Neural cell (in vitro differentiated cells): ENCODE measurements at regions not wholly inside any gene's neighbourhood (a gene's known extent, or its start where the extent isn't known, plus 50 kb on each side); places are given as distances from the start of the nearest gene placed in this dataset.

Source experiments
- H2AFZ ChIP-seq: fragments of 200-600, 300-800 bp; sonication (generic), shearing (Covaris generic); 2 replicates; pipeline ENCODE4 v1.6.0; 2014; ENCODE audit warnings: low read depth, mild to moderate bottlenecking, antibody characterized with exemption, low read length, moderate library complexity
- H3F3A ChIP-seq: fragments of 200-600 bp; shearing (Covaris generic); 2 replicates; pipeline ENCODE4 v1.6.1; 2016; ENCODE audit warnings: mild to moderate bottlenecking, moderate library complexity, mixed read lengths, antibody characterized with exemption, low read length; ENCODE audit not compliant: insufficient read depth, poor library complexity, severe bottlenecking
- H3K27ac ChIP-seq: fragments of 200-600, 300-800 bp; sonication (generic), shearing (Covaris generic); 2 replicates; pipeline ENCODE4 v1.5.1; 2014; ENCODE audit warnings: mild to moderate bottlenecking, low read length, moderate library complexity
- H3K27me3 ChIP-seq: fragments of 300-800, 200-600 bp; sonication (generic), shearing (Covaris generic); 2 replicates; pipeline ENCODE4 v1.6.0; 2014; ENCODE audit warnings: mild to moderate bottlenecking, low read depth, low read length, moderate library complexity; ENCODE audit not compliant: insufficient read depth
- H3K36me3 ChIP-seq: fragments of 300-800, 200-600 bp; sonication (generic), shearing (Covaris generic); 2 replicates; pipeline ENCODE4 v1.5.1; 2014; ENCODE audit warnings: mild to moderate bottlenecking, antibody characterized with exemption, low read length, moderate library complexity; ENCODE audit not compliant: insufficient read depth
- H3K4me2 ChIP-seq: fragments of 300-800, 200-600 bp; sonication (generic), shearing (Covaris generic); 2 replicates; pipeline ENCODE4 v1.6.0; 2014; ENCODE audit warnings: mild to moderate bottlenecking, low read length
- H3K4me3 ChIP-seq: fragments of 300-800, 200-600 bp; sonication (generic), shearing (Covaris generic); 2 replicates; pipeline ENCODE4 v1.5.1; 2014; ENCODE audit warnings: mild to moderate bottlenecking, low read length, moderate library complexity
- H3K79me2 ChIP-seq: fragments of 200-600 bp; shearing (Covaris generic); replicated peaks from 2 replicates; pipeline ENCODE4 v1.6.0; 2014; ENCODE audit warnings: mild to moderate bottlenecking, low read length, moderate library complexity; ENCODE audit not compliant: insufficient read depth
- H3K9ac ChIP-seq: fragments of 300-800, 200-600 bp; sonication (generic), shearing (Covaris generic); 2 replicates; pipeline ENCODE4 v1.6.1; 2016; ENCODE audit warnings: mild to moderate bottlenecking, low read length, mixed read lengths
- H3K9me2 ChIP-seq: fragments of 200-600 bp; shearing (Covaris generic); 2 replicates; pipeline ENCODE4 v1.6.1; 2016; ENCODE audit warnings: mild to moderate bottlenecking, low read length, mixed read lengths; ENCODE audit not compliant: insufficient read depth
- H3K9me3 ChIP-seq: fragments of 200-600, 300-800 bp; sonication (generic), shearing (Covaris generic); 2 replicates; pipeline ENCODE4 v1.6.1; 2016; ENCODE audit warnings: mild to moderate bottlenecking, mixed run types, low read length, moderate library complexity, mixed read lengths
- H4K20me1 ChIP-seq: fragments of 200-600 bp; shearing (Covaris generic); 2 replicates; pipeline ENCODE4 v1.6.1; 2016; ENCODE audit warnings: mild to moderate bottlenecking, mixed run types; ENCODE audit not compliant: insufficient read depth
- CTCF ChIP-seq: fragments of 450-650 bp; IDR thresholded peaks from 2 replicates; pipeline ENCODE4 v1.5.1; 2014; ENCODE audit warnings: antibody characterized with exemption, mild to moderate bottlenecking, moderate library complexity; ENCODE audit not compliant: poor library complexity, severe bottlenecking
- EP300 ChIP-seq: fragments of 450-650 bp; conservative IDR thresholded peaks from 2 replicates; pipeline ENCODE4 v1.6.1; 2014; ENCODE audit warnings: antibody characterized with exemption, mild to moderate bottlenecking, moderate library complexity; ENCODE audit not compliant: poor library complexity, severe bottlenecking
- EZH2 ChIP-seq: fragments of 200-600, 300-800 bp; shearing (Covaris generic), sonication (generic); IDR thresholded peaks from 2 replicates; pipeline ENCODE4 v1.6.1; 2014; ENCODE audit warnings: antibody characterized with exemption, low read length, borderline replicate concordance, mild to moderate bottlenecking; ENCODE audit not compliant: insufficient read depth, poor library complexity, severe bottlenecking
- MXI1 ChIP-seq: fragments of 450-650 bp; conservative IDR thresholded peaks from 2 replicates; pipeline ENCODE4 v1.6.1; 2014; ENCODE audit warnings: antibody characterized with exemption, mild to moderate bottlenecking; ENCODE audit not compliant: poor library complexity, severe bottlenecking
- POLR2AphosphoS5 ChIP-seq: IDR thresholded peaks from 2 replicates; pipeline ENCODE4 v1.6.1; 2012
- RAD21 ChIP-seq: fragments of 450-650 bp; conservative IDR thresholded peaks from 2 replicates; pipeline ENCODE4 v1.6.1; 2014; ENCODE audit warnings: antibody characterized with exemption, mild to moderate bottlenecking, moderate library complexity
- REST ChIP-seq: IDR thresholded peaks from 2 replicates; pipeline ENCODE4 v1.6.1; 2012; ENCODE audit warnings: borderline replicate concordance
- SMC3 ChIP-seq: fragments of 450-650 bp; conservative IDR thresholded peaks from 2 replicates; pipeline ENCODE4 v1.6.1; 2014; ENCODE audit warnings: antibody characterized with exemption, mild to moderate bottlenecking, moderate library complexity; ENCODE audit not compliant: poor library complexity
- TAF1 ChIP-seq: IDR thresholded peaks from 2 replicates; pipeline ENCODE4 v1.6.1; 2012; ENCODE audit warnings: low read depth

- no peaks in the 10 kb centered on the region for H4K20me1 ChIP-seq
- H3K79me2 ChIP-seq: no peaks in the 10 kb centered on the region
- TF ChIP-seq MXI1 (no peak), POLR2AphosphoS5 (no peak), EZH2 (no peak), SMC3 (no peak), CTCF (no peak), EP300 (no peak), RAD21 (no peak), TAF1 (no peak), REST (no peak)
- H3K27ac ChIP-seq: no peak overlapping the region
- no peaks in the 10 kb centered on the region for H3K36me3 ChIP-seq
- H3K4me3 ChIP-seq: no peak overlapping the region
- H3K9ac ChIP-seq: no peak overlapping the region
- H3F3A ChIP-seq: no peaks in the 10 kb centered on the region
- H3K4me2 ChIP-seq: no peak overlapping the region
- H2AFZ ChIP-seq: no peak overlapping the region
- no peaks in the 10 kb centered on the region for H3K9me2 ChIP-seq
- no peaks in the 10 kb centered on the region for H3K9me3 ChIP-seq
- H3K27me3 ChIP-seq: no peaks in the 10 kb centered on the region
These were observed 320.7 kb downstream of the BTG1 start for GRCh38 chr12:91824991-91825390.

- no peaks in the 10 kb centered on the region for H3K27me3 ChIP-seq
- no peak overlapping the region for H3K4me2 ChIP-seq
- no peaks in the 10 kb centered on the region for H3F3A ChIP-seq
- H4K20me1 ChIP-seq: no peaks in the 10 kb centered on the region
- H3K9ac ChIP-seq: no peak overlapping the region
- H3K9me3 ChIP-seq: no peaks in the 10 kb centered on the region
- H3K36me3 ChIP-seq: no peaks in the 10 kb centered on the region
- H2AFZ ChIP-seq: no peak overlapping the region
- TF ChIP-seq RAD21 (no peak), POLR2AphosphoS5 (no peak), EZH2 (no peak), TAF1 (no peak), SMC3 (no peak), CTCF (no peak), EP300 (no peak), REST (no peak), MXI1 (no peak)
- H3K4me3 ChIP-seq: no peak overlapping the region
- no peaks in the 10 kb centered on the region for H3K9me2 ChIP-seq
- no peak overlapping the region for H3K27ac ChIP-seq
- no peaks in the 10 kb centered on the region for H3K79me2 ChIP-seq
These were observed 326.6 kb downstream of the BTG1 start for GRCh38 chr12:91819132-91819447.
